Cardiac muscle cell (in vitro differentiated cells and primary cell): ENCODE measurements at regions not wholly inside any gene's neighbourhood (a gene's known extent, or its start where the extent isn't known, plus 50 kb on each side); places are given as distances from the start of the nearest gene placed in this dataset.
A peak's percentile ranks its signal among the peaks of the same experiment; 100 is the strongest.

Experiments
- DNase-seq, 2 donors: peaks; one replicate each; pipeline versions ENCODE4 v3.0.0 to v3.0.0-alpha.2; 2010 to 2017; ENCODE audit warnings: low read depth in 1 of 2, low spot score in 1 of 2
- H3K27ac ChIP-seq: fragments of 200-600 bp; sonication (generic); 2 replicates; pipeline ENCODE4 v1.5.1; 2016
- H3K27me3 ChIP-seq: fragments of 200-600 bp; sonication (generic); 2 replicates; pipeline ENCODE4 v1.6.0; 2016; ENCODE audit warnings: control low read depth
- H3K36me3 ChIP-seq: fragments of 200-600 bp; sonication (generic); 2 replicates; pipeline ENCODE4 v1.5.1; 2016; ENCODE audit warnings: control low read depth
- H3K4me1 ChIP-seq: fragments of 200-600 bp; sonication (generic); 2 replicates; pipeline ENCODE4 v1.8.1; 2017; ENCODE audit warnings: low read depth, mild to moderate bottlenecking, mixed run types
- H3K4me3 ChIP-seq: fragments of 200-600 bp; sonication (generic); 2 replicates; pipeline ENCODE4 v1.5.1; 2016; ENCODE audit warnings: mild to moderate bottlenecking
- H3K9me3 ChIP-seq: fragments of 200-600 bp; sonication (generic); 2 replicates; pipeline ENCODE4 v1.5.1; 2017; ENCODE audit warnings: low read depth, mild to moderate bottlenecking, control low read depth
- CTCF ChIP-seq: IDR thresholded peaks from 2 replicates; pipeline ENCODE4 v1.5.1; 2012; ENCODE audit warnings: low read depth, mild to moderate bottlenecking, low read length

- no peaks in the 10 kb centered on the region for H3K36me3 ChIP-seq
- no peaks in the 10 kb centered on the region for H3K4me1 ChIP-seq
- DNase-seq, result no peak
- no peaks in the 10 kb centered on the region for H3K27me3 ChIP-seq
- no peaks in the 10 kb centered on the region for H3K9me3 ChIP-seq
- no peak overlapping the region for H3K4me3 ChIP-seq
- no peak for TF ChIP-seq CTCF
- no peak overlapping the region for H3K27ac ChIP-seq
Observed at GRCh38 chr10:23820792-23821191, 381.9 kb downstream of the OTUD1 start.

- Histone ChIP-seq H3K9me3 (no peaks in the 10 kb centered on the region), H3K4me3 (no peak overlapping the region), H3K27ac (no peak overlapping the region), H3K27me3 (no peaks in the 10 kb centered on the region), H3K36me3 (no peaks in the 10 kb centered on the region), H3K4me1 (no peaks in the 10 kb centered on the region)
- DNase-seq, result no peak
- no peak for TF ChIP-seq CTCF
Observed at GRCh38 chr10:23824822-23825221, 384.1 kb upstream of the KIAA1217 start.

- Histone ChIP-seq H3K4me3 (no peak overlapping the region), H3K4me1 (no peaks in the 10 kb centered on the region), H3K36me3 (no peaks in the 10 kb centered on the region), H3K27ac (no peak overlapping the region), H3K27me3 (no peaks in the 10 kb centered on the region), H3K9me3 (no peaks in the 10 kb centered on the region)
- no peak for TF ChIP-seq CTCF
- peak; percentile 7 to 80 for DNase-seq
Observed at GRCh38 chr10:23826421-23826820, 382.5 kb upstream of the KIAA1217 start.

GRCh38 chr10:23829556-23829955 is 379.4 kb upstream of the KIAA1217 start:
- Histone ChIP-seq H3K9me3 (no peaks in the 10 kb centered on the region), H3K4me1 (no peaks in the 10 kb centered on the region), H3K4me3 (no peak overlapping the region), H3K27me3 (no peaks in the 10 kb centered on the region), H3K27ac (no peak overlapping the region), H3K36me3 (no peaks in the 10 kb centered on the region)
- TF ChIP-seq CTCF, result no peak
- no peak for DNase-seq

- Histone ChIP-seq H3K4me1 (no peaks in the 10 kb centered on the region), H3K4me3 (no peak overlapping the region), H3K27me3 (no peaks in the 10 kb centered on the region), H3K27ac (no peak overlapping the region), H3K36me3 (no peaks in the 10 kb centered on the region), H3K9me3 (no peaks in the 10 kb centered on the region)
- no peak for TF ChIP-seq CTCF
- DNase-seq, result no peak
Observed at GRCh38 chr10:23834091-23834490, 374.8 kb upstream of the KIAA1217 start.

- no peak for TF ChIP-seq CTCF
- DNase-seq, result no peak
- Histone ChIP-seq H3K4me1 (no peaks in the 10 kb centered on the region), H3K4me3 (no peak overlapping the region), H3K27ac (no peak overlapping the region), H3K36me3 (no peaks in the 10 kb centered on the region), H3K27me3 (no peaks in the 10 kb centered on the region), H3K9me3 (no peaks in the 10 kb centered on the region)
Observed at GRCh38 chr10:23850631-23851030, 358.3 kb upstream of the KIAA1217 start.
